Omental fat pad (tissue), 3 donors: ENCODE measurements at regions not wholly inside any gene's neighbourhood (a gene's known extent, or its start where the extent isn't known, plus 50 kb on each side); places are given as distances from the start of the nearest gene placed in this dataset.
"Not testable (repeated sequence)": the region's sequence is repeated elsewhere in the genome, so short reads cannot be mapped to it uniquely, and the experiment has no call there.

ENCODE experiments used
- ATAC-seq: fragments of 150-250 bp; one replicate; pipeline ENCODE4 v1.9.1; 2016; ENCODE audit warnings: mild to moderate bottlenecking, moderate library complexity; ENCODE audit not compliant: low FRiP score
- DNase-seq: peaks from one replicate; pipeline ENCODE4 v3.0.0-alpha.2; 2019; ENCODE audit warnings: low spot score
- TF ChIP-seq, protein P1 (sequence below), 3 donors: fragments of 450-650 bp; IDR thresholded peaks; one replicate each; pipeline ENCODE4 v1.5.1; 2016 to 2017; ENCODE audit warnings: antibody characterized with exemption in 3 of 3, mild to moderate bottlenecking in 3 of 3, moderate library complexity in 2 of 3

DNA sequence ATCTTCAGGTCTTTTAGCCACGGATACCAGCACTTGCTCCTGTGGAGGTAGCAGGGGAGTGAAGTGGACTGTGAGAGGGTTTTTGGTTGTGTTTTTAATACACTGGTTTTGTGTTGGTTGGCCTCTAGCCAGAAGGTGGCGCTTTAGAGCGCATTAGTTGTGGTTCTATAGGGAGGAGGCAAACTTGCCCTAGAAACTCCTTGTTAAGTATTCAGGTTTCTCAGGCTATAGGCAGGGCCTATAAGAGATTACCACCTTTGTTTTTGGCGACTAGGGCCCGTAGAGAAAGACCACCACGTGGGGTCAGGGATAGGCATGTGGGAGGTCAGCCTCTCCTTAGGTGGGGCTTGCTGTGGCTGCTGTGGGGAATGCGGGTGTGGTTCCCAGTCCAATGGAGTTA, 221.6 kb upstream of the SPANXN4 start:
- ATAC-seq: no peak
- DNase-seq: no peak
- TF ChIP-seq, protein P1, sequence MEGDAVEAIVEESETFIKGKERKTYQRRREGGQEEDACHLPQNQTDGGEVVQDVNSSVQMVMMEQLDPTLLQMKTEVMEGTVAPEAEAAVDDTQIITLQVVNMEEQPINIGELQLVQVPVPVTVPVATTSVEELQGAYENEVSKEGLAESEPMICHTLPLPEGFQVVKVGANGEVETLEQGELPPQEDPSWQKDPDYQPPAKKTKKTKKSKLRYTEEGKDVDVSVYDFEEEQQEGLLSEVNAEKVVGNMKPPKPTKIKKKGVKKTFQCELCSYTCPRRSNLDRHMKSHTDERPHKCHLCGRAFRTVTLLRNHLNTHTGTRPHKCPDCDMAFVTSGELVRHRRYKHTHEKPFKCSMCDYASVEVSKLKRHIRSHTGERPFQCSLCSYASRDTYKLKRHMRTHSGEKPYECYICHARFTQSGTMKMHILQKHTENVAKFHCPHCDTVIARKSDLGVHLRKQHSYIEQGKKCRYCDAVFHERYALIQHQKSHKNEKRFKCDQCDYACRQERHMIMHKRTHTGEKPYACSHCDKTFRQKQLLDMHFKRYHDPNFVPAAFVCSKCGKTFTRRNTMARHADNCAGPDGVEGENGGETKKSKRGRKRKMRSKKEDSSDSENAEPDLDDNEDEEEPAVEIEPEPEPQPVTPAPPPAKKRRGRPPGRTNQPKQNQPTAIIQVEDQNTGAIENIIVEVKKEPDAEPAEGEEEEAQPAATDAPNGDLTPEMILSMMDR (IDR thresholded peaks at IDR 0.05): no peak

GRCh38 chrX:142819461-142819860, 206.3 kb upstream of the SPANXN4 start:
- ATAC-seq: peak; percentile 51
- TF ChIP-seq, protein P1 (IDR thresholded peaks at IDR 0.05): no peak
- DNase-seq: no peak

DNA sequence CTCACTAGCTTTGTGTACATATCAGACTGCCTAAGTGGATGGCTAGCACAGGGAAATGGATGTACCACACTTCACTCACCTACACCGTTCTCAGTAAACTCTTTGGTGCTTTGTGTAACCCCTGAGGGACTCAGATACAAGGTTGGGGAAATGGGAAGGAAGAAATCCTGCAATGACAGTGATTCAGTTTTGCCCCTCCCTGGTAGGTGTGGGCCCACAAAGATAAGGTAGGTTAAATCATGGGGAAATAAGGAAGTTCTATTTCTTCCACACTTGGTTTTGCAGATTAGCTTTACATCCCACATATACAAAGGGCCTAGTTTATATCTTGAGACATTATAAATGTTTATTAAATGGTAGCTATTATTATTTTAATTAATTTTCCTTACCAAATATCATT, 197.6 kb upstream of the SPANXN4 start:
- ATAC-seq: no peak

DNA sequence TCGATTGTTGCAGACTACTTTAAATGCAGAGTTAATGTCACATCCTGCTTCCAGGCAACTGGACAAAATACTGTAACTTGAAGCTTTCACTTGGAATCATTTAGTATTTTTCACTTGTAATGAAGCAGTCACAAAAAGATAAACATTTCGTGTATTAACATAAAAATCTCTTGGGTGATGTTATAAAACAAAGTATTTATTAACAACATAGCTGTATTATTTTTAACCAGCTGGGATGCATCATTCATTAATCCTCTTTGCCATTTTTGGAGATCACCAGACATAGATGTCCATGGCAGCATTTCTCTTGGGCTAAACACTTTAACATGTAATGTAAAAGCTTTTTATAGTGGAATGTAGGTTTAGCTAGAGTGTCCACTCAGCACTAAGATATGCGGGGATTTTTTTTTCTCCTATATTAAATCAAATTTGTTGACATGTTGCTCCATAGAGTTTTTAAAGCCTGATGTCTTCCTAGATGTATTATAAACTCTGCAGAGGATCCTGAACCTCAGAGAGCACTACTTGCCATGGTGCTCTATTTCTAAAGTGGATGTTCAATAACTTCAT, 193.7 kb upstream of the SPANXN4 start:
- DNase-seq: no peak
- TF ChIP-seq, protein P1 (IDR thresholded peaks at IDR 0.05): no peak
- ATAC-seq: no peak

More for the DNA sequence above, 197.6 kb upstream of the SPANXN4 start:
- TF ChIP-seq, protein P1 (IDR thresholded peaks at IDR 0.05): no peak
- DNase-seq: no peak

- TF ChIP-seq, protein P1 (IDR thresholded peaks at IDR 0.05): no peak
- no peak for ATAC-seq
- DNase-seq: no peak
Measured at GRCh38 chrX:142854970-142855369, 170.8 kb upstream of the SPANXN4 start.

- no peak for DNase-seq
- no peak for ATAC-seq
- TF ChIP-seq, protein P1 (IDR thresholded peaks at IDR 0.05): no peak
Measured at GRCh38 chrX:142860944-142861343, 164.8 kb upstream of the SPANXN4 start.

DNA sequence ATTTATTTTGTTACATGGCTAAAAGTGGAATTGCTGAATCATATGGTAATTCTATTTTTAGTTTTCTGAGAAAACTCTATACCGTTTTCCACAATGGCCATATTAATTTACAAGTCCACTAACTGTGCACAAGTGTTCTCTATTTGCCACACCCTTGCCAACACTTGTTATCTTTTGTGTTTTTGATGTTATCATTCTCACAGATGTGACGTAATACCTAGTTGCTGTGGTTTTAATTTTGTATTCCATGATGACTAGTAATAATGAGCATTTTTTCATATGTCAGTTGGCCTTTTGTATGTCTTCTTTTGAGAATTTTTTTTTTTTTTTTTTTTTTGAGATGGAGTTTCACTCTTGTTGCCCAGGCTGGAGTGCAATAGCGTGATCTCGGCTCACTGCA, 164.2 kb upstream of the SPANXN4 start:
- TF ChIP-seq, protein P1 (IDR thresholded peaks at IDR 0.05): no peak
- no peak for ATAC-seq
- no peak for DNase-seq

DNA sequence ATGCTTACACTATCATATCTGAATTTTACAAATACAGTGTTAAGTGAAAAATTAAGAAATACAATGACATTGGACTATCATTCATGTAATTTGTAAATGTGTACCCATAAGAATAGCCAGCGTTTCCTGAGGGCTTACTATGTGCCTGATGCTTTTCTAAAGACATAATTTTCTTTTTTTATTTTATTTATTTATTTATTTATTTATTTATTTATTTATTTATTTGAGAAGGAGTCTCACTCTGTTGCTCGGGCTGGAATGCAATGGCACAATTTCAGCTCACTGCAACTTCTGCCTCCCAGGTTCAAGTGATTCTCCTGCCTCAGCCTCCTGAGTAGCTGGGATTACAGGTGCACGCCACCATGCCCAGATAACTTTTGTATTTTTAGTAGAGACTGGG, 159.5 kb upstream of the SPANXN4 start:
- ATAC-seq: not testable (repeated sequence)

More for the DNA sequence above, 159.5 kb upstream of the SPANXN4 start:
- DNase-seq: not testable (repeated sequence)
